ENCODE measurements at regions not wholly inside any gene's neighbourhood (a gene's known extent, or its start where the extent isn't known, plus 50 kb on each side); places are given as distances from the start of the nearest gene placed in this dataset.

GRCh38 chr7:53302496-53303246 is 267.2 kb downstream of the POM121L12 start:
- H3K27ac ChIP-seq (ENCODE audit: low read depth, low read length) = no peak overlapping the region

DNA sequence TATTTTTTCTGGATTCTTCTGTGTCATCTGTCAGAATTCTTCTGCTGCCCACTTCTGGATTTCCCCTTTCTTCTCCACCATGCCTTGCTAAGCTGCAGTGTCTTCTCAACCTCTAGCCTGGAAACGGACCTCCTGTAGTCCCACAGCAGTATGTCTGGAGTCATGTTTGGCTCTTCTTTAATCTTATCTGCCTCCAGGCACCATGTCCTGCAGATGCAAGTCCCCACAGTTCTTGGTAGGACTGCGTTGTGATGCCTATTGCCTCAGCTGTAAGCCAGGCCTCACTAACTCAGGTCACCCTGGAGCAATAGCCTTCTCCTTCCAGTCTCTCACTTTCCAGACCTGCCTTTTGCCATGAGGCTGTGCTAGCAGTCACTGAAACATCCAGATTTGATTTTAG is 268.3 kb downstream of the POM121L12 start:
- Histone ChIP-seq H3K4me3 (ENCODE audit: low read depth in 1 of 2, low read length in 2 of 2) (no peak overlapping the region), H3K36me3 (ENCODE audit: control insufficient read depth in 1 of 2, insufficient read depth in 2 of 2, low read length in 2 of 2) (no peaks in the 10 kb centered on the region), H3K9me3 (ENCODE audit: control insufficient read depth in 1 of 2, low read length in 2 of 2) (peaks cover 3 to 11% of the 10 kb centered on the region in 2 donors), H3K27me3 (ENCODE audit: control insufficient read depth in 1 of 2, insufficient read depth in 2 of 2, low read length in 2 of 2) (no peaks in the 10 kb centered on the region), H3K9ac (ENCODE audit: low read depth in 1 of 2, low read length in 2 of 2) (no peak overlapping the region), H3K27ac (ENCODE audit: low read depth, low read length) (no peak overlapping the region), H3K4me1 (ENCODE audit: control insufficient read depth in 1 of 2, insufficient read depth in 2 of 2, low read length in 2 of 2) (no peaks in the 10 kb centered on the region)

More at GRCh38 chr7:53302496-53303246, 267.2 kb downstream of the POM121L12 start:
- Histone ChIP-seq H3K9me3 (ENCODE audit: control insufficient read depth in 1 of 2, low read length in 2 of 2) (peaks cover 5 to 11% of the 10 kb centered on the region in 2 donors), H3K9ac (ENCODE audit: low read depth in 1 of 2, low read length in 2 of 2) (no peak overlapping the region), H3K4me3 (ENCODE audit: low read depth in 1 of 2, low read length in 2 of 2) (no peak overlapping the region), H3K4me1 (ENCODE audit: control insufficient read depth in 1 of 2, insufficient read depth in 2 of 2, low read length in 2 of 2) (no peaks in the 10 kb centered on the region), H3K36me3 (ENCODE audit: control insufficient read depth in 1 of 2, insufficient read depth in 2 of 2, low read length in 2 of 2) (no peaks in the 10 kb centered on the region), H3K27me3 (ENCODE audit: control insufficient read depth in 1 of 2, insufficient read depth in 2 of 2, low read length in 2 of 2) (no peaks in the 10 kb centered on the region)

DNA sequence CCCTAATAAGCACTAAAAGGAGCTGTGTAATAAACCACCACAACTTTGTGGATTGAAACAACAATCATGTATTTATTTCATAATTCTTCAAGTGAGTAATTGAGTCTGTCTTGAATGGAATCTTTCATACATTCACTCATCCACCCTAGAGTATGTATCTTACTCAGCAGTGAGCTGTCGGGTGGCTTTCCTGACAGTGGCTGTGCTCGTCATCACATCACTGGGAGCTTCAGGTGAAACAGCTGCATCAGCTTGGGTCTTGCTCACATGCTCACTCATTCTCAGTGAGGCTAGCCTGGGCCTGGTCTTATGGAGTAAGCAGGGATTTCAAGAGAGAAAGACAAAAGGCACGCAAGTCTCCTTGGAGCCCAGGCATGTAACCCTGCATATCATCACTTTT is 271.4 kb downstream of the POM121L12 start:
- no peak overlapping the region for H3K27ac ChIP-seq (ENCODE audit: low read depth, low read length)
- H3K4me3 ChIP-seq (ENCODE audit: low read depth in 1 of 2, low read length in 2 of 2) = no peak overlapping the region
- H3K9me3 ChIP-seq (ENCODE audit: control insufficient read depth in 1 of 2, low read length in 2 of 2) = peaks cover 3 to 13% of the 10 kb centered on the region in 2 donors
- H3K27me3 ChIP-seq (ENCODE audit: control insufficient read depth in 1 of 2, insufficient read depth in 2 of 2, low read length in 2 of 2) = no peaks in the 10 kb centered on the region
- no peak overlapping the region for H3K9ac ChIP-seq (ENCODE audit: low read depth in 1 of 2, low read length in 2 of 2)
- H3K4me1 ChIP-seq (ENCODE audit: control insufficient read depth in 1 of 2, insufficient read depth in 2 of 2, low read length in 2 of 2) = no peaks in the 10 kb centered on the region
- no peaks in the 10 kb centered on the region for H3K36me3 ChIP-seq (ENCODE audit: control insufficient read depth in 1 of 2, insufficient read depth in 2 of 2, low read length in 2 of 2)

DNA sequence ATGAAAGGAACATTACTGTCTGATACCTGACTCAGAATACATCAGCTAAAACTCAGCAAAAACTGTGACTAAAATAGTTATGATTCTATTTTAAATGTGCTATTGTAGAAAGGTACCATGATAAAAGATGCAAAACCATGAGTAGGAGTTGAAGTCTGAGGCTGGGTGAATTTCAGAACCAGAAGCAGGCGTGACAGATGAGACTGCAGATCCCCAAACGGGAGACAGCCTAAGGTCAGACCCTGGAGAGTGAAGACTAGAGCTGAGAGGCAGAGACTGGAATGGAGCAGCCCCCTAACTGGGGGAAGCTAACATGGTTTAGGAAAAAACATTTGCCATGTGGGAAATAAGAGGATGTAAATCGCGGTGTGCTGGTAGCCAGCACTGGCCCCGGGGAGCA is 275.8 kb downstream of the POM121L12 start:
- no peaks in the 10 kb centered on the region for H3K27me3 ChIP-seq (ENCODE audit: control insufficient read depth in 1 of 2, insufficient read depth in 2 of 2, low read length in 2 of 2)
- no peak overlapping the region for H3K27ac ChIP-seq (ENCODE audit: low read depth, low read length)
- no peaks in the 10 kb centered on the region for H3K36me3 ChIP-seq (ENCODE audit: control insufficient read depth in 1 of 2, insufficient read depth in 2 of 2, low read length in 2 of 2)
- H3K9me3 ChIP-seq (ENCODE audit: control insufficient read depth in 1 of 2, low read length in 2 of 2) = peaks cover 5 to 7% of the 10 kb centered on the region in 2 donors
- no peaks in the 10 kb centered on the region for H3K4me1 ChIP-seq (ENCODE audit: control insufficient read depth in 1 of 2, insufficient read depth in 2 of 2, low read length in 2 of 2)
- H3K9ac ChIP-seq (ENCODE audit: low read depth in 1 of 2, low read length in 2 of 2) = no peak overlapping the region
- H3K4me3 ChIP-seq (ENCODE audit: low read depth in 1 of 2, low read length in 2 of 2) = no peak overlapping the region

DNA sequence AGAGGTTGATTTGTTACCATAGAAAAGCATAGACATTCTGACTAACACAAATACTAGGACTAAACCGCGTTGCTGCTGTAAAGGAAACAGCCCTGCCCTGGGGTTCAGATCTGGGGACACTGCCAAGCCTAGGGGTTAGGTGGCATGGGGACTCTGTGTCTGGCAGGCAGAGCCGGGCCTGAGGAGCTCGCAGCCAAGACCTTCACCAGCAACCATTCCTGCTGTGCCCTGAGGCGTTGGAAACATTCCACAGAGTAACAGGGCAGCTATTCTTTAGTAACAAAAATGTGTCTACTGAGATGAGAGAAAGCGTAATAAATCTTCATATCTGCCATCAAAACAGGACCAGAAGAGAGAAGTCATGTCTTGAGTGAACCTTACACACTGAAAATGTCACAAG is 280.5 kb downstream of the POM121L12 start:
- H3K4me1 ChIP-seq (ENCODE audit: control insufficient read depth in 1 of 2, insufficient read depth in 2 of 2, low read length in 2 of 2) = no peaks in the 10 kb centered on the region
- H3K9ac ChIP-seq (ENCODE audit: low read depth in 1 of 2, low read length in 2 of 2) = no peak overlapping the region
- H3K27ac ChIP-seq (ENCODE audit: low read depth, low read length) = no peak overlapping the region
- H3K36me3 ChIP-seq (ENCODE audit: control insufficient read depth in 1 of 2, insufficient read depth in 2 of 2, low read length in 2 of 2) = no peaks in the 10 kb centered on the region
- H3K4me3 ChIP-seq (ENCODE audit: low read depth in 1 of 2, low read length in 2 of 2) = no peak overlapping the region
- H3K9me3 ChIP-seq (ENCODE audit: control insufficient read depth in 1 of 2, low read length in 2 of 2) = peaks cover 0 to 9% of the 10 kb centered on the region in 2 donors
- H3K27me3 ChIP-seq (ENCODE audit: control insufficient read depth in 1 of 2, insufficient read depth in 2 of 2, low read length in 2 of 2) = no peaks in the 10 kb centered on the region

DNA sequence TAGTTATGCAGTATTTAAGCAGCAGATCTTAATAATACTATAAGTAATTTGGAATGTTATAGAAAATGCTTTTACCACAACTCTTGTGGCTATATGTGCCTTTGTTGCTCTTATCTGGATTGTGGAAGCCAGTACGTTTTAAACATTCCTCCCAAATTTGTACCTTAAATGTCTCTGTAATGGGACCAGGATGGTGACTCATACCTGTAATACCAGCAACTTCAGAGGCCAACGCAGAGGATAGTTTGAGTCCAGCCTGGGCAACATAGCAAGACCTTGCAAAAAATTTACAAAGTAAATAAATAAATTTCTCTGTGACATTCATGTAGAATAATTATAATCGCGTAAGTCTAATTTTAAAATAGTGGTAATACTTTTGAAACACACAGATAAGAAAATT is 283.1 kb downstream of the POM121L12 start:
- no peak overlapping the region for H3K27ac ChIP-seq (ENCODE audit: low read depth, low read length)
- H3K9ac ChIP-seq (ENCODE audit: low read depth in 1 of 2, low read length in 2 of 2) = no peak overlapping the region
- peaks cover 0 to 9% of the 10 kb centered on the region in 2 donors for H3K9me3 ChIP-seq (ENCODE audit: control insufficient read depth in 1 of 2, low read length in 2 of 2)
- no peaks in the 10 kb centered on the region for H3K36me3 ChIP-seq (ENCODE audit: control insufficient read depth in 1 of 2, insufficient read depth in 2 of 2, low read length in 2 of 2)
- H3K4me1 ChIP-seq (ENCODE audit: control insufficient read depth in 1 of 2, insufficient read depth in 2 of 2, low read length in 2 of 2) = no peaks in the 10 kb centered on the region
- no peak overlapping the region for H3K4me3 ChIP-seq (ENCODE audit: low read depth in 1 of 2, low read length in 2 of 2)
- no peaks in the 10 kb centered on the region for H3K27me3 ChIP-seq (ENCODE audit: control insufficient read depth in 1 of 2, insufficient read depth in 2 of 2, low read length in 2 of 2)

- Histone ChIP-seq H3K4me3 (ENCODE audit: low read depth in 1 of 2, low read length in 2 of 2) (no peak overlapping the region), H3K4me1 (ENCODE audit: control insufficient read depth in 1 of 2, insufficient read depth in 2 of 2, low read length in 2 of 2) (no peaks in the 10 kb centered on the region), H3K9me3 (ENCODE audit: control insufficient read depth in 1 of 2, low read length in 2 of 2) (peaks cover 0 to 7% of the 10 kb centered on the region in 2 donors), H3K27ac (ENCODE audit: low read depth, low read length) (no peak overlapping the region), H3K9ac (ENCODE audit: low read depth in 1 of 2, low read length in 2 of 2) (no peak overlapping the region), H3K27me3 (ENCODE audit: control insufficient read depth in 1 of 2, insufficient read depth in 2 of 2, low read length in 2 of 2) (no peaks in the 10 kb centered on the region), H3K36me3 (ENCODE audit: control insufficient read depth in 1 of 2, insufficient read depth in 2 of 2, low read length in 2 of 2) (no peaks in the 10 kb centered on the region)
Observed at GRCh38 chr7:53325061-53325460, 289.6 kb downstream of the POM121L12 start.

- Histone ChIP-seq H3K9me3 (ENCODE audit: control insufficient read depth in 1 of 2, low read length in 2 of 2) (peaks cover 0 to 7% of the 10 kb centered on the region in 2 donors), H3K27ac (ENCODE audit: low read depth, low read length) (no peak overlapping the region), H3K9ac (ENCODE audit: low read depth in 1 of 2, low read length in 2 of 2) (no peak overlapping the region), H3K27me3 (ENCODE audit: control insufficient read depth in 1 of 2, insufficient read depth in 2 of 2, low read length in 2 of 2) (no peaks in the 10 kb centered on the region), H3K36me3 (ENCODE audit: control insufficient read depth in 1 of 2, insufficient read depth in 2 of 2, low read length in 2 of 2) (no peaks in the 10 kb centered on the region), H3K4me3 (ENCODE audit: low read depth in 1 of 2, low read length in 2 of 2) (no peak overlapping the region), H3K4me1 (ENCODE audit: control insufficient read depth in 1 of 2, insufficient read depth in 2 of 2, low read length in 2 of 2) (no peaks in the 10 kb centered on the region)
Observed at GRCh38 chr7:53326634-53327033, 291.2 kb downstream of the POM121L12 start.

DNA sequence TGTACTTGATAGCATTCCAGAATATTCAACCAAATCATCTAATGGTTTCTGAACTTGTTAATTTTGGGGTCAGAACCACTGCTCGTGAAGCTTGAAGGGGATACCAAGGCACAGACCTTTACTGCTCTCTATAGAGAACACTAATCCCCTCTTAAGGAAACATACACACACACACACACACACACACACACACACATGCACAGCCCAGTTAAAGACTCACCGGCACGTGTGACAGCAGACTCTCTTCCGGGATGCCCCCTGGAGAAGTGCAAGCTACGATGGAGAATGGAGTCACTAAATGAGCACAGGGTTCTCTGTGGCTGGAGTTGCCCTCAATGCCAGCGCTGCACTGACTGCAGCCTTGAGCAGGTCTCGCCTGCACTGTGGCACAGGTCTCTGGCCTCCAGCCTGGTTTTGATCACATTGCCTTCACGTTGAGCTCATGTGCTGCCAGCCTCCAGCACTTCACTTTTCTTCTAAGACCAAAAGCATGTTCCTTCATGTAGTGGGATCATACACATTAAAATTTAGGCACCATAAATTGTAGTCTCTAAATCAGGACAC is 300.8 kb downstream of the POM121L12 start:
- Histone ChIP-seq H3K27me3 (ENCODE audit: control insufficient read depth in 1 of 2, insufficient read depth in 2 of 2, low read length in 2 of 2) (no peaks in the 10 kb centered on the region), H3K4me1 (ENCODE audit: control insufficient read depth in 1 of 2, insufficient read depth in 2 of 2, low read length in 2 of 2) (no peaks in the 10 kb centered on the region), H3K4me3 (ENCODE audit: low read depth in 1 of 2, low read length in 2 of 2) (no peak overlapping the region), H3K9ac (ENCODE audit: low read depth in 1 of 2, low read length in 2 of 2) (no peak overlapping the region), H3K36me3 (ENCODE audit: control insufficient read depth in 1 of 2, insufficient read depth in 2 of 2, low read length in 2 of 2) (no peaks in the 10 kb centered on the region), H3K9me3 (ENCODE audit: control insufficient read depth in 1 of 2, low read length in 2 of 2) (peaks cover 6 to 12% of the 10 kb centered on the region in 2 donors), H3K27ac (ENCODE audit: low read depth, low read length) (no peak overlapping the region)

DNA sequence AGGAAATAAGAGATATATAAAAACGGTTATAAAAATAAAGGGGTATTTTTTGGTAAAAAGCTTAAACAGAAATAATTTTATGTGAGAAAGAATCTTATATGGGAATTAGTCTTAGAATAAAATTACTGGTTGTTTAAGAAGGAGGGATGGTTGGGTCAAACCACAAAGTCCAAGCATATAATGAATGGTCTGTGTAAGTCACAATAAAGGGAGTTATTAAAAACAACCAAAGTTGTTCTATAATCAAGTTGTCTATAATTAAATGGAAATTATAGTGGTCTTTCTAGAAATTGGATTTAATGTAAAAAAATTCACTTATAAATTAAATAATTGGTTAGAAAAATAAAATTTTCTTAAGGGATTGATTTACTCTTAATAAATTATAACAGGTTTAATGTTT is 304.8 kb downstream of the POM121L12 start:
- Histone ChIP-seq H3K36me3 (ENCODE audit: control insufficient read depth in 1 of 2, insufficient read depth in 2 of 2, low read length in 2 of 2) (no peaks in the 10 kb centered on the region), H3K27ac (ENCODE audit: low read depth, low read length) (no peak overlapping the region), H3K27me3 (ENCODE audit: control insufficient read depth in 1 of 2, insufficient read depth in 2 of 2, low read length in 2 of 2) (no peaks in the 10 kb centered on the region), H3K4me1 (ENCODE audit: control insufficient read depth in 1 of 2, insufficient read depth in 2 of 2, low read length in 2 of 2) (no peaks in the 10 kb centered on the region), H3K9me3 (ENCODE audit: control insufficient read depth in 1 of 2, low read length in 2 of 2) (peaks cover 7 to 9% of the 10 kb centered on the region in 2 donors), H3K9ac (ENCODE audit: low read depth in 1 of 2, low read length in 2 of 2) (no peak overlapping the region), H3K4me3 (ENCODE audit: low read depth in 1 of 2, low read length in 2 of 2) (no peak overlapping the region)

Data from duodenal mucosa (tissue), 2 donors.